Common myeloid progenitor, CD34-positive (primary cell): ENCODE measurements at regions not wholly inside any gene's neighbourhood (a gene's known extent, or its start where the extent isn't known, plus 50 kb on each side); places are given as distances from the start of the nearest gene placed in this dataset.

Source experiments
- CTCF ChIA-PET: fragments of 350-600 bp; sonication (Branson Sonifier 250); formaldehyde crosslinking; loops from one replicate; lab custom pipeline; 2021; ENCODE audit warnings: antibody characterized with exemption; lab: Charles Lee
- POLR2A ChIA-PET: fragments of 350-600 bp; sonication (Branson Sonifier 250); formaldehyde crosslinking; loops from one replicate; lab custom pipeline; 2021; ENCODE audit warnings: antibody characterized with exemption; lab: Charles Lee
- DNase-seq, 3 donors: peaks; one replicate each; pipeline versions ENCODE4 v3.0.0 to v3.0.0-alpha.2; 2013
- H3K27ac ChIP-seq, 2 experiments: 1 replicate in 1 of 2; 2 replicates in 1 of 2; pipeline ENCODE4 v1.7.0; 2013; ENCODE audit warnings: inconsistent platforms in 2 of 2, low read length in 2 of 2, mild to moderate bottlenecking in 2 of 2, low read depth in 1 of 2, moderate library complexity in 1 of 2; ENCODE audit not compliant: severe bottlenecking in 2 of 2, insufficient read depth in 1 of 2, poor library complexity in 1 of 2
- H3K27me3 ChIP-seq, 5 experiments: replicated peaks in 2 of 5; 1 replicate in 3 of 5; 2 replicates in 2 of 5; pipeline versions ENCODE4 v1.6.1 to v1.7.0; 2013; ENCODE audit warnings: low read length in 4 of 5, mild to moderate bottlenecking in 2 of 5, moderate library complexity in 2 of 5, inconsistent platforms in 1 of 5; ENCODE audit not compliant: insufficient read depth in 5 of 5, control insufficient read depth in 4 of 5
- H3K36me3 ChIP-seq, 4 experiments: 1 replicate in 2 of 4; 2 replicates in 2 of 4; pipeline versions ENCODE4 v1.6.1 to v1.7.0; 2013; ENCODE audit warnings: low read length in 3 of 4, control low read depth in 1 of 4, mild to moderate bottlenecking in 1 of 4; ENCODE audit not compliant: control insufficient read depth in 4 of 4, insufficient read depth in 4 of 4
- H3K4me1 ChIP-seq, 4 experiments: 1 replicate in 3 of 4; 2 replicates in 1 of 4; pipeline versions ENCODE4 v1.6.1 to v1.7.1; 2013; ENCODE audit warnings: low read length in 3 of 4, mild to moderate bottlenecking in 3 of 4, control low read depth in 1 of 4, inconsistent platforms in 1 of 4, moderate library complexity in 1 of 4; ENCODE audit not compliant: control insufficient read depth in 4 of 4, insufficient read depth in 4 of 4; ENCODE audit errors: control extremely low read depth in 1 of 4
- H3K4me3 ChIP-seq, 7 experiments: 1 replicate in 4 of 7; 2 replicates in 3 of 7; pipeline versions ENCODE4 v1.5.1 to v1.7.0; 2013; ENCODE audit warnings: mild to moderate bottlenecking in 7 of 7, low read length in 6 of 7, moderate library complexity in 6 of 7, inconsistent platforms in 2 of 7, low read depth in 2 of 7, control low read depth in 1 of 7; ENCODE audit not compliant: insufficient read depth in 4 of 7, control insufficient read depth in 1 of 7; ENCODE audit errors: extremely low read depth in 1 of 7
- H3K9me3 ChIP-seq, 5 experiments: 1 replicate in 4 of 5; 2 replicates in 1 of 5; pipeline versions ENCODE4 v1.6.1 to v1.7.1; 2013; ENCODE audit warnings: low read length in 4 of 5, mild to moderate bottlenecking in 2 of 5, inconsistent platforms in 1 of 5, low read depth in 1 of 5, moderate library complexity in 1 of 5; ENCODE audit not compliant: control insufficient read depth in 4 of 5, insufficient read depth in 2 of 5; ENCODE audit errors: control extremely low read depth in 1 of 5
- WGBS: methylation state at CpG from one replicate; pipeline ENCODE4 v1.1.5; 2013; ENCODE audit not compliant: insufficient coverage; 5-methylcytosine and 5-hydroxymethylcytosine counted together

DNA sequence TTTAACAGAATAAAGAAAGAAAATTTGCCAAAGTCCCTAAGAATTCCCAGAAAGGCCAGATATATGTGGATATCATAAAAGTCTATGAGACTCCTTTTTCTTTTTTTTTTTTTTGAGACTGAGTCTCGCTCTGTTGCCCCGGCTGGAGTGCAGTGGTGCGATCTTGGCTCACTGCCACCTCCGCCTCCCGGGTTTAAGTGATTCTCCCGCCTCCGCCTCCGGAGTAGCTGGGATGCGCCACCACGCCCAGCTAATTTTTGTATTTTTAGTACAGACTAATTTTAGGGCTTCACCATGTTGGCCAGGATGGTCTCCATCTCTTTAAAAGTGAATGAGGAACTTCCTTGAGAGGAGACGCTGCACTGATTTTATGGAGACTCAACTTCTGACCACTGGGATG is 335.2 kb downstream of the FBXO15 start:
- ChIA-PET POLR2A (no interaction called here), CTCF (interaction anchor here (1.0 kb wide), 1 partner anchor 11 kb away, joined by 3 read pairs; no protein-coding TSS in a partner anchor)
- Histone ChIP-seq H3K4me1 (no peaks in the 10 kb centered on the region), H3K36me3 (no peaks in the 10 kb centered on the region), H3K9me3 (no peaks in the 10 kb centered on the region), H3K4me3 (no peak overlapping the region), H3K27me3 (no peaks in the 10 kb centered on the region), H3K27ac (no peak overlapping the region)
- no peak for DNase-seq
- WGBS: 99% methylated on average over 11 of the region's 11 CpGs

DNA sequence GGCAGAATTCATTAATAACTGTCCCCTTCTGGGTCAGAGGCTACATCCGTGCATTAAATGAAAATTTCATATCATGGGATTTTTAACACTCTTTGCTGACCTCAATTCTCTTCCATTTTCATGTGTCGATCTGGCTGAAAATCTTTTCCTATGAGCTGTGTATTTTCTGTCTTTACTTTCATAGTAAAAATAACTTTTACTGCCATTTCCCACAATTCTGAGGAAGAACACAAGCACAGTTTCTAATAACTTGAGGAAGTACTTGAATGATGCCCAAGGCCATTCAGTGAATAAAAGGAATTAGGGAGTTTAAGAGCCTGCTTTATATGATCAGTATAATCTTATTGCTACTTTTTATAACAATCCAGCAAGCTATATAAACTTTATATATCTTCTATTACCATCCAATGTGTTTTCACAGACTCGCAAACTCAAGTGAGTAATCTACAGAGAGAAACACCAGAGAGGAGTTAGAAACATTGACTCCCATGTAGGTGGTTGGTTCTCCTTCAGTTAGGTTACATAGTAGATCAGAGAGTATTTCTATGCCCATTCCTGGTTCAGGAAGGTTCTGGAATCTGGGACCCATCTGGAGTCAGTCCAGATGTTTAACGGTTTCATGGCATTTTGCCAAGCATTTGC is 340.0 kb downstream of the FBXO15 start:
- Histone ChIP-seq H3K36me3 (no peaks in the 10 kb centered on the region), H3K4me1 (no peaks in the 10 kb centered on the region), H3K27ac (no peak overlapping the region), H3K27me3 (no peaks in the 10 kb centered on the region), H3K4me3 (no peak overlapping the region), H3K9me3 (no peaks in the 10 kb centered on the region)
- POLR2A ChIA-PET: no interaction called here
- DNase-seq: no peak
- CTCF ChIA-PET: no interaction called here
- 78% methylated on average over 1 of the region's 4 CpGs for WGBS

DNA sequence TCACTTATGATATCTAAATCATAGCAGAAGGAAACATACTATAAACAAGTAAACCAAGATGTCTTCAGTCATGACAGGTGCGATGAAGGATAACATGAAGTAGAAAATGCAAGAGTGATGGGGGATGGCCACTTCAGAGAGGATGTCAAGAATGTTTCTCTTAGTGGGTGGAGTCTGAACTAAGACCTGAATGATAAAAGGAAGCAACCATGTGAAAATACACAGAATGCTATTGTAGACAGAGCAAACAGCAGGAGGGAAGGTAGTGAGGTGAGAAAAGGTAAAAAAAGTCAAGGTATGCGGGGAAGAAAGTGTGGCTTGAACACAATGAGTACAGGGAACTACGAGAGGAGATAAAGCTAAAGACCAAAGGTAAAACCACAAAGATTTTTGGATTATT is 341.6 kb downstream of the FBXO15 start:
- H3K9me3 ChIP-seq: no peaks in the 10 kb centered on the region
- H3K36me3 ChIP-seq: no peaks in the 10 kb centered on the region
- H3K4me3 ChIP-seq: no peak overlapping the region
- POLR2A ChIA-PET: no interaction called here
- 90% methylated on average over 2 of the region's 3 CpGs for WGBS
- no peaks in the 10 kb centered on the region for H3K4me1 ChIP-seq
- H3K27ac ChIP-seq: no peak overlapping the region
- no peak for DNase-seq
- H3K27me3 ChIP-seq: peaks cover 0 to 3% (median 0%) of the 10 kb centered on the region in 5 experiments
- CTCF ChIA-PET: no interaction called here

DNA sequence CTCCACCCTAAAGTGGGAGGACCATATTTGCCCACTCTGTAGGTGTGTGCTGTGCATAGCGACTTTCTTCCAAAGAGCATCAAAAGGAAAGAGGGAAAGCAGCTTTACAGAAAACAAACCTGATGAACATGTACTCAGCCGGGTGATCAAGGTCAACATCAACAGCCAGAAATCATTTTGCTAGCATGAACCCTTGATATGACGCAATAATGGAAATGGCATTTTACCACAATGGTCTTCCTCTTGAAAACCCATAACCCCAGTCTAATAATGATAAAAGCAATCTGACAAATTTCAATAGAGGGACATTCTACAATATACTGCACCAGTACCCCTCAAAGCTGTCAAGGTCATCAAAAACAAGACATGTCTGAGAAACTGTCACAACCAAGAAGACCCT is 350.2 kb downstream of the FBXO15 start:
- CTCF ChIA-PET: no interaction called here
- POLR2A ChIA-PET: no interaction called here
- H3K4me1 ChIP-seq: no peaks in the 10 kb centered on the region
- WGBS: 100% methylated on average over 2 of the region's 3 CpGs
- DNase-seq: no peak
- H3K27ac ChIP-seq: no peak overlapping the region
- H3K4me3 ChIP-seq: no peak overlapping the region
- H3K9me3 ChIP-seq: peaks cover 0 to 2% (median 0%) of the 10 kb centered on the region in 5 experiments
- peaks cover 0 to 5% (median 0%) of the 10 kb centered on the region in 5 experiments for H3K27me3 ChIP-seq
- no peaks in the 10 kb centered on the region for H3K36me3 ChIP-seq

DNA sequence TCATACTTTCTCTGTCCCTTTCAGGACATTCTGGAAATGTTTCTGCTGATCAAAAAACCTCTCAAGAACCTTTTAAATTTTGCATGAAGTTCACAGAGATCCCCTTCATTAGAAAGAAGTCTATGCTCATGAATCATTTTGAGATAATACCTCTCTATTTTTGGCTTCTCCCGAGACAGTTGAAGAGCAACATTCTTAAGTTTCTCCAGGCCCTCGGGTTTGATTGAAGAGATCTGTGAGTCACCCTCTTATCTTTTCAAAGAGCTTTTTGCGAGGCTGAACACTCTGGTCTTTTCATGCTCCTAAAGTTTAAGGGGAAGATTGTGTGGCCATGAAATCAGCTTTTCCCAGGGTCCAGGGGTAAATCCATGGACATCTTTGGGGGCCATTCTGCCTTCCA is 354.2 kb downstream of the FBXO15 start:
- DNase-seq: no peak
- Histone ChIP-seq H3K36me3 (no peaks in the 10 kb centered on the region), H3K4me1 (no peaks in the 10 kb centered on the region), H3K9me3 (peaks cover 0 to 2% (median 0%) of the 10 kb centered on the region in 5 experiments), H3K27me3 (peaks cover 0 to under 1% (median 0%) of the 10 kb centered on the region in 5 experiments), H3K4me3 (no peak overlapping the region), H3K27ac (no peak overlapping the region)
- 100% methylated on average over 1 of the region's 3 CpGs for WGBS
- ChIA-PET POLR2A (no interaction called here), CTCF (interaction anchor here (1.0 to 1.3 kb wide), 2 partner anchors 9 to 47 kb away, joined by 3 read pairs; no protein-coding TSS in a partner anchor)

DNA sequence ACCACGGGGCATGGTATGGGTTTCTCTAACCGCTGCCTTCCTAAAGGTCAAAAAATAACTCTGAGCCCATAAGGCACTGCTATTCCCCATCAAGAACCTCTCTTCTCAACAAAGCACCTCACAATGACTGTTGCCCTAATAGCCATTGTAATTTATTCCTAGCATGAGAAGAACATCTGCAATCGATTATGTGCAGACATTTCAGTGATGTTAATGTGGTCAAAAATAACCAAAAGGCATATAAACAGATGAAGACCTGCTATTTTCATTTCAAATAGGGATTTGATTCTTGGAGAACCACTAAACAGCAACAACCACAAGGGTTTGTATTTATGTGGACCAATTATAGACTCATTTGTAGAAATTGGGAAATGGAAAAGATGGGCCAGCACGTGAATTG is 356.6 kb downstream of the FBXO15 start:
- WGBS: 89% methylated on average over 2 of the region's 4 CpGs
- Histone ChIP-seq H3K9me3 (no peaks in the 10 kb centered on the region), H3K4me3 (no peak overlapping the region), H3K36me3 (no peaks in the 10 kb centered on the region), H3K27ac (no peak overlapping the region), H3K4me1 (no peaks in the 10 kb centered on the region), H3K27me3 (peaks cover 0 to 2% (median 0%) of the 10 kb centered on the region in 5 experiments)
- no peak for DNase-seq
- ChIA-PET POLR2A (no interaction called here), CTCF (no interaction called here)

DNA sequence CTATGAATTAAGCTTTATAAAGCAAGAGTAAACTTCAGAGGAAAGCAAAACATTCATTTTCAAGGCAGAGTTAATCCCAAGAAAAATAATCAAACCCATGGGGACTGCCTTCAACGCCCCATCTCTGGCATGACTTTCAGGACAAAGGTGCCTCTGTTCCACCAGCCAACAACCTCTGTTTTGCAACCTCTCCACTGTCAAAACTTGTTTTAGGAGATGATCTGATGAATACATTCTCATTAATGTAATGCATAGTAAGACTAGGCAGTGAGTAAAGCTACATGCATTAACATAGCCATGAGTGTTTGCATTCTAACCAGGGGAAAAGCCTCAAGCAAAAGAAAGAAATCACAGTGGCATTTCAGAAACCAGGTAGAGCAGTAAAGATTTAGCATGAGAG is 357.0 kb downstream of the FBXO15 start:
- no CpG with 5 or more reads among the region's 1 CpG for WGBS
- Histone ChIP-seq H3K9me3 (no peaks in the 10 kb centered on the region), H3K36me3 (no peaks in the 10 kb centered on the region), H3K27ac (no peak overlapping the region), H3K4me1 (no peaks in the 10 kb centered on the region), H3K27me3 (peaks cover 0 to 2% (median 0%) of the 10 kb centered on the region in 5 experiments), H3K4me3 (no peak overlapping the region)
- ChIA-PET POLR2A (no interaction called here), CTCF (no interaction called here)
- no peak for DNase-seq
